Thoracic aorta (tissue), 2 donors: ENCODE measurements at regions not wholly inside any gene's neighbourhood (a gene's known extent, or its start where the extent isn't known, plus 50 kb on each side); places are given as distances from the start of the nearest gene placed in this dataset.

Experiments
- ATAC-seq: fragments of 150-250 bp; one replicate; pipeline ENCODE4 v1.8.0; 2017; ENCODE audit warnings: low read depth; ENCODE audit not compliant: insufficient number of reproducible peaks, low FRiP score
- DNase-seq: peaks from one replicate; pipeline ENCODE4 v3.0.0-alpha.2; 2020; ENCODE audit warnings: low spot score
- H3K27ac ChIP-seq, 2 donors: fragments of 200-600 bp; sonication (generic); 1 replicate in 1 of 2; 2 replicates in 1 of 2; pipeline ENCODE4 v1.5.1; 2016; ENCODE audit warnings: mild to moderate bottlenecking in 2 of 2, moderate library complexity in 2 of 2
- H3K27me3 ChIP-seq: fragments of 200-600 bp; sonication (generic); replicated peaks from 2 replicates; pipeline ENCODE4 v1.6.0; 2016; ENCODE audit warnings: mild to moderate bottlenecking; ENCODE audit not compliant: insufficient read depth
- H3K36me3 ChIP-seq: fragments of 200-600 bp; sonication (generic); one replicate; pipeline ENCODE4 v1.5.1; 2016
- H3K4me1 ChIP-seq, 2 donors: fragments of 200-600 bp; sonication (generic); 1 replicate in 1 of 2; 2 replicates in 1 of 2; pipeline versions ENCODE4 v1.5.1 to v1.6.0; 2016; ENCODE audit warnings: low read depth in 2 of 2, mild to moderate bottlenecking in 1 of 2; ENCODE audit not compliant: control insufficient read depth in 1 of 2
- H3K4me3 ChIP-seq: fragments of 200-600 bp; sonication (generic); 2 replicates; pipeline ENCODE4 v1.5.1; 2016; ENCODE audit warnings: mild to moderate bottlenecking
- H3K9me3 ChIP-seq: fragments of 200-600 bp; sonication (generic); 2 replicates; pipeline ENCODE4 v1.5.1; 2016
- TF ChIP-seq, protein P1 (sequence below): fragments of 200-600 bp; sonication (generic); IDR thresholded peaks from one replicate; pipeline ENCODE4 v1.5.1; 2019; ENCODE audit warnings: antibody characterized with exemption

- Histone ChIP-seq H3K4me3 (no peak overlapping the region), H3K9me3 (no peaks in the 10 kb centered on the region), H3K36me3 (no peaks in the 10 kb centered on the region), H3K4me1 (no peaks in the 10 kb centered on the region), H3K27ac (no peak overlapping the region), H3K27me3 (no peaks in the 10 kb centered on the region)
- TF ChIP-seq, protein P1, sequence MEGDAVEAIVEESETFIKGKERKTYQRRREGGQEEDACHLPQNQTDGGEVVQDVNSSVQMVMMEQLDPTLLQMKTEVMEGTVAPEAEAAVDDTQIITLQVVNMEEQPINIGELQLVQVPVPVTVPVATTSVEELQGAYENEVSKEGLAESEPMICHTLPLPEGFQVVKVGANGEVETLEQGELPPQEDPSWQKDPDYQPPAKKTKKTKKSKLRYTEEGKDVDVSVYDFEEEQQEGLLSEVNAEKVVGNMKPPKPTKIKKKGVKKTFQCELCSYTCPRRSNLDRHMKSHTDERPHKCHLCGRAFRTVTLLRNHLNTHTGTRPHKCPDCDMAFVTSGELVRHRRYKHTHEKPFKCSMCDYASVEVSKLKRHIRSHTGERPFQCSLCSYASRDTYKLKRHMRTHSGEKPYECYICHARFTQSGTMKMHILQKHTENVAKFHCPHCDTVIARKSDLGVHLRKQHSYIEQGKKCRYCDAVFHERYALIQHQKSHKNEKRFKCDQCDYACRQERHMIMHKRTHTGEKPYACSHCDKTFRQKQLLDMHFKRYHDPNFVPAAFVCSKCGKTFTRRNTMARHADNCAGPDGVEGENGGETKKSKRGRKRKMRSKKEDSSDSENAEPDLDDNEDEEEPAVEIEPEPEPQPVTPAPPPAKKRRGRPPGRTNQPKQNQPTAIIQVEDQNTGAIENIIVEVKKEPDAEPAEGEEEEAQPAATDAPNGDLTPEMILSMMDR: no peak
- ATAC-seq: no peak
- DNase-seq: no peak
Measured at GRCh38 chr10:128472196-128472595, 346.0 kb upstream of the MKI67 start.

- Histone ChIP-seq H3K4me1 (no peaks in the 10 kb centered on the region), H3K36me3 (no peaks in the 10 kb centered on the region), H3K4me3 (no peak overlapping the region), H3K27me3 (no peaks in the 10 kb centered on the region), H3K9me3 (no peaks in the 10 kb centered on the region), H3K27ac (no peak overlapping the region)
- TF ChIP-seq, protein P1: no peak
- DNase-seq: no peak
- no peak for ATAC-seq
Measured at GRCh38 chr10:128473396-128473795, 347.2 kb upstream of the MKI67 start.

- Histone ChIP-seq H3K27me3 (no peaks in the 10 kb centered on the region), H3K27ac (no peak overlapping the region), H3K9me3 (no peaks in the 10 kb centered on the region), H3K36me3 (no peaks in the 10 kb centered on the region), H3K4me3 (no peak overlapping the region), H3K4me1 (no peaks in the 10 kb centered on the region)
- DNase-seq: no peak
- TF ChIP-seq, protein P1: no peak
- ATAC-seq: no peak
Measured at GRCh38 chr10:128473911-128474310, 347.7 kb upstream of the MKI67 start.

GRCh38 chr10:128474571-128474970, 348.3 kb upstream of the MKI67 start:
- Histone ChIP-seq H3K36me3 (no peaks in the 10 kb centered on the region), H3K4me1 (no peaks in the 10 kb centered on the region), H3K27ac (no peak overlapping the region), H3K4me3 (no peak overlapping the region), H3K27me3 (no peaks in the 10 kb centered on the region), H3K9me3 (no peaks in the 10 kb centered on the region)
- TF ChIP-seq, protein P1: no peak
- ATAC-seq (no peak), DNase-seq (no peak)

DNA sequence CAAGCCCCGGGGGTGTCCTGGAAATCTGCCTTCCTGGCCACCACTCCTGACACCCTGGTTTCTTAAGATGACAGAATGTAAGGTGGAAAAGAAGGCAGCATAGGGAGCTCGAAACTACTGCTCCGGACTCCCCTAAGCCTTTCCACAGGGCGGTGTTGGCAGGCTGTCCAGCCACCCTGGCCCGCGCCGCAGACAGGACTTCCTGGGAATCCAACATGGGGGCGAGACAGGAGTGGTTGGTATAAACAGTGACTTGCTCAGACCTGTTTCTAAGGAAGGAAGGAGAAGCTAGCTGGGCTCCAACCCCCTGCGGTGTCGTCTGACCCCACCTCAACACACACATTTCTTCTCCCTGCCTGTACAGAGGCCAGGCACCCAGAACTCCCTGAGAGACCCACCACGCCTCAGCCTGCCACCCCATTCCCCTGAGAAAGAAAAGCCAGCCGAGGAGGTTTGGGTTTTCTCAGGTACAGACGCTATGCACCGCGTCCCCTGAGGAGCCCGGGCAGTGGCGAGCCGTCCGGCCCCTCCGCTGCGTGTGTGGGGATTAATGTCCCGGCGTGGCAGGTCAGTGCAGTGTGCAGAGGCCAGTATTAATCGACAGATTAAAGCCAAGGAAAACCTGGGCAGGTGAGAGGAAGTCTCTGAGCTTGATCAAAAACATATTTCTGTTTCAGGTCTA, 349.6 kb upstream of the MKI67 start:
- TF ChIP-seq, protein P1: no peak
- no peak overlapping the region for H3K4me3 ChIP-seq
- ATAC-seq (no peak), DNase-seq (no peak)
- no peaks in the 10 kb centered on the region for H3K4me1 ChIP-seq
- no peak overlapping the region for H3K27ac ChIP-seq
- H3K9me3 ChIP-seq: no peaks in the 10 kb centered on the region
- H3K27me3 ChIP-seq: no peaks in the 10 kb centered on the region
- H3K36me3 ChIP-seq: no peaks in the 10 kb centered on the region
